EH (cell line): ENCODE measurements at regions not wholly inside any gene's neighbourhood (a gene's known extent, or its start where the extent isn't known, plus 50 kb on each side); places are given as distances from the start of the nearest gene placed in this dataset.
A peak's percentile ranks its signal among the peaks of the same experiment; 100 is the strongest.

ENCODE experiments used
- DNase-seq: peaks from one replicate; pipeline ENCODE4 v3.0.0-alpha.2; 2015; ENCODE audit warnings: low read depth

DNA sequence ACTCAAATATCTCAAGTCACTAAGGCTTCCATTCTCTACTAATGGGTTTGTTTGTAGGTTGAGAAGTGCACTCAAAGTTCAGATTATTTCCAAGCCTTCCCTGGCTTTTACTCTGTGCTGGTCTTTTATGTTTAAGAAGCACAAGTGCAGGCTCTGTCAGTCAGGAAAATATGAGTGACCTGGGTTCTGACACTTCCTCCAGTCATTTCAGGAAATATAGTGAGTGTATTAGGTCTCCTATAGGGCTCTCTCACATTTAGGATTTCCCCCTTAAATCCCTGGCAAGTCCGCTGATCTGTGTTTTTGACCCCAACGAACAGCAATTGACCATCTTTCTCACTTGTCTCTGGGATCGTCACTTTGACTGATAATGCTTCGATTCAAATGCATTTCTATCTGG is 210.2 kb downstream of the ARPP21 start:
- no peak for DNase-seq

DNA sequence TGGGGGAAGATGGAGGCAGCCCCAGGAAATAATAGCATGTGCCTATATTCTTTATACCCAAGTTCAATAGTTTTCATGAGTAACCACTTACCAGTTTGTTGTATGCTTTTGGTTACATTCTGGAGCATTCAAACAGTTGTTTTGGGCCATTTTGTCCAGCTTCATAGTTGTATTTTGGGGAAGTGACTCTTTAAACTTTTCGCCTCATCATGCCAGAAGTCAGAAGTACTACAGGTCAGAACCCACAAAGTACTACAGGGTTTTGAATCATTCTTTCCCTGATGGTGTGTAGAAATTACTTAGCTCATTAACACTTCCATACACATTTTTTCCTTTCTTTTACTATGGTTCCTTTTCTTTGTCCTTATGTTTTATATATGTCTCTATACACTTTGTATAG is 210.6 kb downstream of the ARPP21 start:
- DNase-seq, result no peak

DNA sequence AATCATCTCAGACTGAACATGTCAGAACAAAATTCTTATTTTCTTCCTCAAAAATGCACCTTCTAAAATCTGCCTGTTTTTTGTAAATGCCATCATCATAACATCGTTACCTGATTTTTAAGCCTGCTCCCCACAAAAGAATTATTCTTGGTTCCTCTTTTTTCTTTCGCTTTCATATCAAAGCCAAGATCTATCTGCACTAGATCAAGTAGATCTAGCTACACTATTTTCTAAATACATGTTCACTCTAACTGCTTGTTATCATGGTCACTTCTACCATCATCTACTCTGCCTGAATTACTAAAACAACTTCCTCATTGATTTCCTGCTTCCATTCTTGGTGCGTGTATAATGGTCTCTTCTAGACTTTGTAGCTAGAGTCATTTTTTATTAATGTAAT is 217.7 kb downstream of the ARPP21 start:
- no peak for DNase-seq

DNA sequence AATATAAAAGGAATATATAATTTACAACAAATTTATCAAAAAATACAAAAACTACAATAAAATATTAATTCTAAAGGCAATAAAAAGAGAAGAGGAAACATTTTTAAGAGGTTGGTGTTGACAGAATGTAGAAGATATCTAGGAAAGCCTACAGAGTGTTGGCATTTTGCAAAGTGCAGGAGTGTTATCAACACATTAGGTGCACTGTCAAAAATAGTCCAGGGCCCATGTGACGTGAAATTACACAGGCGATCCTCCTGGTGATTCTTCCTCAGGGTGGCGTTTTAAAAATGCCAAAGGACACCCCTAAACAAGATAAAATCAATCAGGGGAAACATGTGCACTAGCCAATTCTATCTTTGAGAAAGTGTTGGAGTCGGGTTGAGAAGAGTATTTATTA is 222.7 kb downstream of the ARPP21 start:
- DNase-seq, result no peak

DNA sequence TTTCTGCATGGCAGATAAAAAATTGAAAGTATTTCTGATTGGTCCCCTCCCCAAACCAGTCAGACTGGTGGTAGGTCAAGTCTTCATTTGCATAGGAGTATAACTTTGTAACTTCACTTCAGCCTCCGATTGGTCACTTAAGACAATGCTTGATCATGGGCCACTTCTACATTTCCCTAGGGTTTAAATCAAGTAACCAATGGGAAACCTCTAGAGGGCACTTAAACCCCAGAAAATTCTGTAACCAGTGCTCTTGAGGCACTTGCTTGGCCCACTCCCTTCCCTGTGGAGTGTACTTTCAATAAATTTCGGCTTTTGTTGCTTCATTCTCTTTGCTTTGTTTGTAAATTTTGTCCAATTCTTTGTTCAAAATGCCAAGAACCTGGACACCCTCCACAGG is 225.5 kb downstream of the ARPP21 start:
- DNase-seq, result no peak

DNA sequence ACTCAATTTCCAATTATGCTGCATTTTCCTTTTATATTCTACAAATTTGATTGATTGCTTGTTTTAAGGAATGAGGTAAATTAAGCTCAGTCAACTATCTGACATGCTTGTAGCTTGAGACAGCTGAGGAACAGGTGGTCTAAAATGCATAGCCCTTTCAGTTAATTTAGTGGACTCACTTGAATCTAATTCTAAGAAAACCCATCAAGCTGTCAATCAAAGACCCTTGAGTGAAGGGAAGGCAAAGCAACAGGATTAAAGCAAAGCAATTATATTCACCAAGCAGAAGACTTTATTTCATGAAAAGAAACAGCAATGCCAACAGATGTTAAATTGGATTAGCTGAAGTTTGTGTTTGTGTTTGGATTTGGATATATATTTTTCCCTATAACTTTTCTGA is 228.5 kb downstream of the ARPP21 start:
- no peak for DNase-seq

DNA sequence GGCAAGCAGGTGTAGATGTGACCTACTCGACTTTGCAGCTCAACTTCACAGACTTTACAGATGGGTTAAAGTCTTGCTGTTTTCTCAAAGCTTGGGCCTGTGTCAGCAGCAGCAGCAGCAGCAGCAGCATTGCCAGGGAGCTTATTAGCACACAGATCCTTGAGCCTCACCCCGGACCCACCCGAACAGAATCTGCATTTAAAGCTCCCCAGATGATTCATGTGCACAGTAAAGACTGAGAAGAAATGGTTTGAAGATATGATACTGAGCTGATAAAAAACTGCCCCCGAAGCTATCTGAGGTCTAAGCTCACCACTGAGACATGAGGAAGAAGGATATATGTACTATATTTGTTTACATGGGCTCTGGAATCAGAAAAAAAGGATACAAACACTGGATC is 231.7 kb downstream of the ARPP21 start:
- no peak for DNase-seq

DNA sequence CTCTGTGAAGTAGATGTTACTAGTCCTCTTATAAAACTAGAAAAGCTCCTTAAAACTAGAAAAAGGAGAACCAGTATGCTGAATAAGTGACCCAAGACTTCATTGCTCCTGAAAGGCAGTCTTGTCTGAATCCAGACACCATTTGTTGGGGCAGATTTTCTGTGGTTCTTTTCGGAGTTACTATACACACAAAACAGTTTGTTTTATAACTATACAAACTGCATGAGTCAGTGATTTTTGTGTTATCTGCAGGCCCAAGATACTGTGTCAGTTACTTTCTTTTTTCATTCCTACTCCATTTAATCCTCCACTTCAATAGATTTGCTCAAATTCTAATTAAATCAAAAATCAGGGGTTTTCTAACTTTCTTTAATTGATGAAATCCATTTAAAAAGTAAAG is 244.6 kb downstream of the ARPP21 start:
- DNase-seq, result no peak

DNA sequence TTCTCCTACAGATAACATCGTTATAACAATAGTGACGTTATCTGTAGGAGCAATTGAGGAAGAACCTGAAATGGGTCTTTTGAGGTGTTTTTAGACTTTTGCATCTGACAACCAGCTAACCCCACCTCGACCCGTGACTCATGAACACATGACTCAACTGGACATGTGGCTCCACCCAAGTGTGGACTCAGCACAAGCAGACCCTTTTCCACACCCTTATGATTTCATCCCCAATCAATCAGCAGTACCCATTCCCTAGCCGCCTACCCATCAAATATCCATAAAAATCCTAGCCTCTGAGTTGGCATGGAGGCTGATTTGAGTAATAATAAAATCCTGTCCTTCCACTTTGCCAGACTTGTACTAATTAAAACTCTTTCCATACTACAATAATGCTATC is 255.4 kb downstream of the ARPP21 start:
- DNase-seq, result no peak

DNA sequence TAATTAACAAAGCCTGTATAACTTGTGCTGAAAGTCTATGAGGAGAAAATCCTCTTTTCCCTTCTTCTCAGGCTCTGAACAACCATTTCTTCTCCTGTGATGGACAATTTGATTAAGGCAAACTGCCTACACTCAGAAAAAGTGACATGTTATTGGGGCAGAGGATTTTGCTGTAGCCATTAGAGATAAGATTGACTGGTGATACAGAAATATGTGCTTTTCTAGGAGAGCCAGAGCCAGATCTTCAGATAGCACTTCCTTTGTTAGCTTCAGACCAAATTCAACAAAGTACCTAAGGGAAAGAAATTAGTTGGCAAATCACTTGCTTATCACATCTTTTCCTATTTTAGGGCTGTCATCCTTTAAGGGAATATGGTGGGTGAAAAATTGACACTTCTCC is 259.9 kb downstream of the ARPP21 start:
- DNase-seq, result no peak

DNA sequence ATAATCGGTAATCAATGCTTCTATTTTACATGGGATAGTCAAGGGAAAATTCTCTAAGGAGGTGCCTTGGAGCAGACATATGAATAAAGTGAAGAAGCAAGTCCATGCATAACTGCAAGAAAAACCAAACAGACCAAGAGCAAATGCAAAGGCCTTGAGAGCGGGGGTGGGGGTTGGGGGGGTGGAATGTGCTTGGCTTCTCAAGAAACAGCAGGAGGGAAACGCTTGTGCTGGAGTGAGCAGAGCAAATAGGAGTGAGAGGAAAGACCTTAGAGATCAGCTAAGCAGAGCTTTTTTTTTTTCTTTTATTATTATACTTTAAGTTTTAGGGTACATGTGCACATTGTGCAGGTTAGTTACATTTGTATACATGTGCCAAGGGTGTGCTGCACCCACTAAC is 260.8 kb downstream of the ARPP21 start:
- no peak for DNase-seq

DNA sequence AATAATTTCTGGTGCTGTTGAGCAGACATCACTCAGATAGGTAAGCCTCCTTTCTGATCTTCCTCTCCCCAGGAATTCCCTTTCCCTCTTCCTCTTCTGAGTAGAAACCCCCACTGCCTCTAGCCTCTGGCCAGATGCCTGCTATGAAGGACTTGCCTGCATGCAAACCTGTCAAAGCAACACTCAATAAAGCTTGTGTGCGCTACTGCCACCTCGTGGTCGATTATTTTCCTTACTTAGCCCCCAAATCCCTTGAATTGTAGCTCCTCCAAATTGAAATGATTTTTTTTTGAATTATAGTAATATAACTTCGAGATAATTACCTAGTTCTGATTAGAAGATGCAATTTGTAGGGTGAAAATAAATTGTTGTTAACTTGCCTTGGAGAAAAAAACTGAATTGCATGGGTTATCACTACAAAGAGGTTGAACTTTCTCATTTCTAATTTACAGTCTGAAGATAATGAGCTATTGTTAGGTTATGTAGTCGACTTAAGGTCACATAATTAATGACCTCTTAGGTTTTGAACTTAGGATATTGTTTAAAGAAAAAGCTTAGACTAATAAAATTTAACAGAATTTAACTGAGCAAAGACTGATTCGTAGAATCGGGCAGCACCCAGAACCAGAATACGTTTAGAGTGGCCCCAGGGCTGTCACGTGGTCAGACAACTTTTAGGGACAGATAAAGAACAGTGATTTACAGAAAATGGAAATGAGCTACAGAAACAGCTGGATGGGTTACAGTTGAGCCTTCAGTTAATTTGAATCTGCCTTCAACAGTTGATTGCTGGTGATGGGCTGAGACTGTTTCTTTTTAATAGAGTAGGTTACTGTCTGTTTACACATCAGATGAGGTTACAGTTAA is 269.3 kb downstream of the ARPP21 start:
- DNase-seq, result peak; percentile 67

DNA sequence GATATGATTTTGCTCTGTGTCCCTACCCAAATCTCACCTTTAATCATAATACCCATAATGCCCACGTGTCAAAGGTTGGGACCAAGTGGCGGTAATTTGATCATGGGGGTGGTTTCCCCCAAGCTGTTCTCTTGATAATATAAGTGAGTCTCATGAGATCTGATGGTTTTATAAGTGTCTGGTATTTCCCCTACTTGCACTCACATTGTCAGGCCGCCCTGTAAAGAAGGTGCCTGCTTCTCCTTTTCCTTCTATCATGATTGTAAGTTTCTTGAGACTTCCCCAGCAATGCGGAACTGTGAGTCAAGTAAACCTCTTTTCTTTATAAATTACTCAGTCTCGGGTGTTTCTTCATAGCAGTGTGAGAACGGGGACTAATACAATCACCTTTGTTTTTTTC is 279.8 kb downstream of the ARPP21 start:
- DNase-seq, result no peak

DNA sequence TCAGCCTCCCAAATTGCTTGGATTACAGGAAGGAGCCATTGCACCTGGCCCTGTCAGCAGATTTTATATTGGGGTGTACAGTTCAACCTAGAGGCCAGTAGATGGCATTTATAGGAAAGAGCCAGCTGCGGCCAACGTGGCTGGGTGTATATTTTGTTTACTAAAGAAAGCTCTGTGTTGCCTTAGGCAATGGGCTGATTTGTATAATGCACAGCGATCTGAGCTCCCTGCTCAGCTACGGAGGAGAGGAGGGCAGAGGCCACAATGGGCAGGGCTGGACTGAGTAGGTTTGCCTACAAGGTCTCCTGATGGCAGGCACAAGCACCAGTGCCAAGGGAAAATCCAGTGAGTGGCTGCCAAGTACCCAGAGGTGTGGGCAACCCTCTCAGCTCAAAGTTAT is 282.4 kb downstream of the ARPP21 start:
- no peak for DNase-seq

DNA sequence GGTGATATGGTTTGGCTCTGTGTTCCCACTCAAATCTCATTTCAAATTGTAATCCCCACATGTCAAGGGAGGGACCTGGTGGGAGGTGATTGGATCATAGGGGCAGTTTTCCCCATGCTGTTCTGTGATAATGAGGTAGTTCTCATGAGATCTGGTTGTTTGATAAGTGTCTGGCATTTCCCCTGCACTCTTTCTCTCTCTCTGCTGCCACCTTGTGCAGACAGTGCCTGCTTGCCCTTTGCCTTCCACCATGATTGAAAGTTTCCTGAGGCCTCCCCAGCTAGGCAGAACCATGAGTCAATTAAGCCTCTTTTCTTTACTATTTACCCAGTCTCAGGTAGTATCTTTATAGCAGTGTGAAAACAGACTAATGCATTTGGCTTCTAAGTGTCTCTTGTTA is 284.7 kb downstream of the ARPP21 start:
- DNase-seq, result peak; percentile 49

DNA sequence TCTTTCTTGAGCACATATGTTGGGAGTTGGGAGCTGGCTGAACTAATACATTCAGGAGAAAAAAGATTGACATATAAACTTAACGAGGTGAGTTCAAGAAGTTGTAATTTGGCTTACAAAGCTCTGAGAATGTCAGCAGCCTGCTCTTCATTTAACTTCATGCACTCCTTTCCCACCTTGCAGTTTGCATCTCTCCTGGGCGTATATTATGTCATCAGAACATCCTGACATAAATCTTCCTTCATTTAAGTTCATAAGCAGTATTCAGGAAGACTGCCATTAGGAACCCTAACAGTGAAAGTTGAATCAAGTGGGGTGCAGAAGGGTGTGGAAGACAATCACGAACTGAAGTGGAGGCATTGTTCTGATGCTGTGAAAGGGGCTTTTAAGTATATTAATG is 288.1 kb downstream of the ARPP21 start:
- DNase-seq, result no peak

DNA sequence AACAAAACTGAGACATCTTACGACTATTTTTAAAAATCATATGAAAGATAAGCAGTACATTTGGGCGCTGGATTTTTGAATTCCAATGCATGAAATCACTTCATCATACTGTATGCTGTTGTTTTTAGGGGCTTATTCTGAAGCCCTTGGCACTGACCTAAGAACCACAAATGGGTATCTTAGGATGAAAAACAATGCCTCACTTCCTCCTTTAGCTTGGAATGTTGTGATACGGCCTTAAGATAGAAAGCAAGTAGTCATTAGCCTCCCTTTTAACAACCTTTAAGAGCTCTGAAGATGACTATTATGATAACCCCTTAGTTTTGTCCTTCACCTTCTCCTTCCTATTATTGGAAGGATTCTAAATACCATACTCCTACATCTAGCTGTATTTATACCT is 289.8 kb downstream of the ARPP21 start:
- peak; percentile 71 for DNase-seq

DNA sequence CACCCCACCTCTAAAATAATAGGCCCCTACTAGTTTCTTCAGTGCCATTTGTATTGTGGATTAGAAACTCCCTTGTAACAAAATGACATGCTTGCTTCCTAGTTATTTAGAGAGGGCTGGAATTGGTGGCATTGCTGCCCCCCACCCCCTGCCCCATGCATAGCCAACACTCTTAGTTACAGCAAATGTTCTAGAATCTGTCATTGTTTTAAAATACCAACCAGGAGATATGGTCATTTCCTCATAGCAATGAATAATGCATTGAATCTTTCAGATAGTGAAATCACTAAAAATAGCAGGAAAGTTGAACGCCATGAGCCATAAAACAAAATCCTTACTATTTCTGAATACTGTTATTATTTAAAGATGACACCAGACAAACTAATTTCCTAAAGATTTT is 292.5 kb downstream of the ARPP21 start:
- DNase-seq, result peak; percentile 21

DNA sequence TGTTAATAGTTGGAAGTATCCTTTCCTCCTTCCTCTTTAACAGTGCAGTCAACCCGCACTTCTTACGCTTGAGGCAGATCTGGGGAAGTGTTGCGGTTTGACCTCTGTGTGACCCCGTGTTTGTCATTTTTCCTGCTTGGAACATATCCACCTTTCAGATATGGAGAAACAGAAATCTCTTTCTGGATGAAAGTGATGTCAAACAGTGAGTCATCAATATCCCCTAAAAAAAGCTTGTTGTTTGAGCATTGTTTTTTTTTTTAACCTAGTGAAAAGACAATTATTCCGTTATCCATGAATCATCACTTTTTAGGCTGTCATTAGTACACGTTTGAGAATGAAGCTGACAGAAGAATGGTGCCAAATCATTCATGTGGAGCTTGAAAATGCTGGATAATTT is 293.7 kb downstream of the ARPP21 start:
- DNase-seq, result peak; percentile 87

DNA sequence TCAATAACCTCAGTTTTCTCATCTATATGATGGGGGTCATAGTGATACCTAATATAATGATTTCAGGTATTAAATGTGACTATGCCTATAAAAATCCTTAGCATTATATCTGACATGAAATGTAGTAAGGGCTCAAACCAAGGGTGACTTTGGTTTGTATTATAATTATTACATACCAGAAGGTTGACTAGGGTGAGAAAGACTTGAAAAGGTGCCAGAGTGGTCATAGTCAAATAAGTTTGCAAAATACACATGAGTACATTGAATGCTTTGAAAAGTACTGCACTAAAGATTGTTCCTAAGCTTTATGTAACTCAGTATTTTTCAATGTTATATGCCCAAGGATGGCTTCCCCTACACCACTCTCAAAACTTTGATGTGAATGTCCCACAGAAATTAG is 297.2 kb downstream of the ARPP21 start:
- DNase-seq, result peak; percentile 71

DNA sequence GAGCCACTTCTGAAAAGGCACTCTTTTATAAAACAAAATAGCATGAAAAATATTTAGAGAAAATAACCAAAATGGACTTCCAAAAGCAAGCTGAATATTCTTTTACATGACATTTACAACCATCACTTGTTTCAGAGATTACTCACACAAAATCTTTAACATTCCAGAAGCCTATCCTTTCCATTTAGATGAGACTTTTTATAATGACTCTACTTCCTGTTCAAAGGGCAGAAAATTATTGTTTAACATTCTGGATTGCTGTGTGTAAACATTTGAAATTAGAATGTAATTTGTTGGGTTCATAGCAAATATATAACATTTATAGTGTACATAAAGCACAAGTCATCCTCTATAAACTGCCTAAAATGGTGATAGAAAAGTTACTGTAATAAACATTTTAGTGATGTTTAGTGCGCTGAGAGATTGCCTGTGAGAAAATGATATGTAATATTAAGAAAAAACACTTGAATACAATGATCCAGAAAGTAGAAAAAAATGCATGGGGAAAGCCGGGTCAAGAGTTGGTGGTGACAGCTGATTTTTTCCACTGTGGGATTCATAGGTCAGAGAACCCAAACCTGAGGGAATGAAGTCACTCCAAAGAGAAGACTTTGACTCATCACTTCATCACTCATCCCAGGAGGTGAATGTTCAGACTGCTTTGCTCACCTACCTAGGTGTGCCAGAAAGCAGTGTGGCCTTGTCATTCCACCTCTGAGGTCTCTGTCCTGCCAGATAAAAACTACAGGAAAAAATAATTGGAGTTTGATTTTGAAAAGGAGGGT is 305.8 kb downstream of the ARPP21 start:
- peak; percentile 67 for DNase-seq

DNA sequence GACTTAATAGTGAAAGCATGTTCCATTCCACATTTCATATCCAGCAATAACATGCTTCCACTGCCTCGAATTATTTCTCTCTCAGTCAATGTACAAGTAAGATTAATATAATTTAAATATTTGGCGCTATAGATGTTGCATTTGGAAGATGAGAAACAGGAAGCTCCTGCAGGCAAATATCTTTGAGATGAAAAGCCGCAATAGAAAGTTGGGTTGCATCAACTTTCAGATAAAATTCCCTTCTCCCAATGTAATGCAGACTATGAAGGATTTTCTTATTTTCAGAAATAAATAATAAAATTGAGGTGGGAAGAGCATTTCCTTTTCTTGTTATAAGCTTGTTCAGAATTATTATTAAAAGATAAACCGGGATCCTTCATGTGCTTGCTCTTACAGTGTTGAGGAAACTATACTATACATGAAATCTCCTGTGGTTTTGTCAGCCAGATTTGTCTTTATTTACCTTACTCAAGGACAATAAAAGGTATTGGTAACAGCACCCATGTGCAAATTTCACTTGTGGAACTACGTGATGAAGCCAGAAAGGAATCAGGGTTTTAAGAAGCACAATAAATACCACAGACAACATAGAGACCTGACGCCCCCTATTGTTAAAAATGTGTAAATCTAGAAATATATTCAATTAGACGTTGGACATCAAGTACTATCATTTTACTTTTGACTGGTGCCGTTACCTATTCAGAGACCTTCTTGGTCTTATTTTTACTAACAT is 307.0 kb downstream of the ARPP21 start:
- DNase-seq, result peak; percentile 45
